ENCODE measurements at regions not wholly inside any gene's neighbourhood (a gene's known extent, or its start where the extent isn't known, plus 50 kb on each side); places are given as distances from the start of the nearest gene placed in this dataset.

- H3K4me1 ChIP-seq (ENCODE audit: insufficient read depth, low read length, poor library complexity, severe bottlenecking): no peaks in the 10 kb centered on the region
- no TSS peak for BruUV-seq (replicated peaks)
- no peak overlapping the region for H3K27ac ChIP-seq (ENCODE audit: low read depth, low read length, poor library complexity, severe bottlenecking)
- H3K4me2 ChIP-seq (ENCODE audit: low read length): no peak overlapping the region
- TF ChIP-seq EZH2phosphoT487 (IDR thresholded peaks at IDR 0.05; ENCODE audit: borderline replicate concordance, low read depth, low read length) (no peak), CTCF (conservative IDR thresholded peaks at IDR 0.05; ENCODE audit: low read length) (no peak)
- H3K36me3 ChIP-seq (ENCODE audit: insufficient read depth, low read length): no peaks in the 10 kb centered on the region
- POLR2A ChIA-PET: no interaction called here
- H2AFZ ChIP-seq (ENCODE audit: low read length): no peak overlapping the region
- H3K9me3 ChIP-seq (ENCODE audit: low read length): no peaks in the 10 kb centered on the region
- no peaks in the 10 kb centered on the region for H3K79me2 ChIP-seq (ENCODE audit: insufficient read depth, low read depth, low read length)
- no peak overlapping the region for H3K4me3 ChIP-seq (ENCODE audit: low read depth, low read length, poor library complexity, severe bottlenecking)
- no peaks in the 10 kb centered on the region for H4K20me1 ChIP-seq (ENCODE audit: insufficient read depth, low read length)
- intact Hi-C loops (cut with micrococcal nuclease; ENCODE audit: unreplicated experiment): no loop called here
- H3K9me2 ChIP-seq (ENCODE audit: insufficient read depth, low read length): no peaks in the 10 kb centered on the region
- CTCF ChIA-PET (ENCODE audit: unreplicated experiment): no interaction called here
- DNase-seq (ENCODE audit: low spot score): no peak
Observed at GRCh38 chr11:37506531-37506930, 908.5 kb upstream of the RAG2 start.

- DNase-seq (ENCODE audit: low spot score): no peak
- no peak overlapping the region for H3K4me3 ChIP-seq (ENCODE audit: low read depth, low read length, poor library complexity, severe bottlenecking)
- no peak overlapping the region for H3K4me2 ChIP-seq (ENCODE audit: low read length)
- ChIA-PET POLR2A (no interaction called here), CTCF (ENCODE audit: unreplicated experiment) (no interaction called here)
- no peaks in the 10 kb centered on the region for H3K9me3 ChIP-seq (ENCODE audit: low read length)
- intact Hi-C loops (cut with micrococcal nuclease; ENCODE audit: unreplicated experiment): no loop called here
- no peaks in the 10 kb centered on the region for H3K79me2 ChIP-seq (ENCODE audit: insufficient read depth, low read depth, low read length)
- no peak overlapping the region for H2AFZ ChIP-seq (ENCODE audit: low read length)
- no TSS peak for BruUV-seq (replicated peaks)
- no peak overlapping the region for H3K27ac ChIP-seq (ENCODE audit: low read depth, low read length, poor library complexity, severe bottlenecking)
- no peaks in the 10 kb centered on the region for H3K36me3 ChIP-seq (ENCODE audit: insufficient read depth, low read length)
- TF ChIP-seq CTCF (conservative IDR thresholded peaks at IDR 0.05; ENCODE audit: low read length) (no peak), EZH2phosphoT487 (IDR thresholded peaks at IDR 0.05; ENCODE audit: borderline replicate concordance, low read depth, low read length) (no peak)
- no peaks in the 10 kb centered on the region for H3K9me2 ChIP-seq (ENCODE audit: insufficient read depth, low read length)
- no peaks in the 10 kb centered on the region for H3K4me1 ChIP-seq (ENCODE audit: insufficient read depth, low read length, poor library complexity, severe bottlenecking)
- no peaks in the 10 kb centered on the region for H4K20me1 ChIP-seq (ENCODE audit: insufficient read depth, low read length)
Observed at GRCh38 chr11:37505406-37505805, 907.4 kb upstream of the RAG2 start.

GRCh38 chr11:37504921-37505320, 906.9 kb upstream of the RAG2 start:
- Histone ChIP-seq H3K9me2 (ENCODE audit: insufficient read depth, low read length) (no peaks in the 10 kb centered on the region), H3K79me2 (ENCODE audit: insufficient read depth, low read depth, low read length) (no peaks in the 10 kb centered on the region), H3K9me3 (ENCODE audit: low read length) (no peaks in the 10 kb centered on the region), H3K36me3 (ENCODE audit: insufficient read depth, low read length) (no peaks in the 10 kb centered on the region), H3K4me3 (ENCODE audit: low read depth, low read length, poor library complexity, severe bottlenecking) (no peak overlapping the region), H4K20me1 (ENCODE audit: insufficient read depth, low read length) (no peaks in the 10 kb centered on the region), H3K4me2 (ENCODE audit: low read length) (no peak overlapping the region), H3K4me1 (ENCODE audit: insufficient read depth, low read length, poor library complexity, severe bottlenecking) (no peaks in the 10 kb centered on the region), H3K27ac (ENCODE audit: low read depth, low read length, poor library complexity, severe bottlenecking) (no peak overlapping the region), H2AFZ (ENCODE audit: low read length) (no peak overlapping the region)
- BruUV-seq (replicated peaks): no TSS peak
- intact Hi-C loops (cut with micrococcal nuclease; ENCODE audit: unreplicated experiment): no loop called here
- CTCF ChIA-PET (ENCODE audit: unreplicated experiment): no interaction called here
- DNase-seq (ENCODE audit: low spot score): no peak
- TF ChIP-seq CTCF (conservative IDR thresholded peaks at IDR 0.05; ENCODE audit: low read length) (no peak), EZH2phosphoT487 (IDR thresholded peaks at IDR 0.05; ENCODE audit: borderline replicate concordance, low read depth, low read length) (no peak)
- POLR2A ChIA-PET: no interaction called here

Data from OCI-LY7 (cell line).